Mammary epithelial cell (primary cell): ENCODE measurements at regions not wholly inside any gene's neighbourhood (a gene's known extent, or its start where the extent isn't known, plus 50 kb on each side); places are given as distances from the start of the nearest gene placed in this dataset.

Experiments used
- EZH2 ChIP-seq: IDR thresholded peaks from 2 replicates; pipeline ENCODE4 v1.6.1; 2012; ENCODE audit warnings: low read length, inconsistent platforms, borderline replicate concordance
- TF ChIP-seq, protein P1 (sequence below), 2 donors: IDR thresholded peaks in 1 of 2; conservative IDR thresholded peaks in 1 of 2; 2 replicates each; pipeline ENCODE4 v1.5.1; 2011 to 2012; ENCODE audit warnings: inconsistent platforms in 2 of 2, low read length in 2 of 2, mild to moderate bottlenecking in 2 of 2, control low read depth in 1 of 2, low read depth in 1 of 2; ENCODE audit not compliant: insufficient read depth in 1 of 2; ENCODE audit errors: extremely low read depth in 1 of 2

DNA sequence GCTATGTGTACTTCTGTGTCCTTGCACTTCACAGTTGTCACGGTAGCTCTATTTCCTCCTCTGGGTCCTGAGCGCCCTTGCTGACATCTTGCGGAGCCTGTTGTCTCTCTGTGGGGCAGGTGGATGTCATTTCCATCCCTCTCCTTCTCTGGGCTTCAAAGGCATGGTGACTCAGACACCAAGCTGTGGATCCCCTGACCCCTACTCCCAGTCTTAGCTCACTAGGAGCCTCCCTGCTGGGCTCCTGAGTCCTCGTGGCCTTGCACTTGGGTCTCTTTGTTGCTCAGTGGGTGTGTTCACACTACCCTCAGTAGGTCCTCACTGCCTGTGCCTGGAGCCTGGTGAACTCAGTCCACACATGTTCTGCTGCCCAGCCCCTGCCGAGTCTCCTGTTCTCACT is 100.3 kb upstream of the PAX2 start:
- TF ChIP-seq, protein P1, sequence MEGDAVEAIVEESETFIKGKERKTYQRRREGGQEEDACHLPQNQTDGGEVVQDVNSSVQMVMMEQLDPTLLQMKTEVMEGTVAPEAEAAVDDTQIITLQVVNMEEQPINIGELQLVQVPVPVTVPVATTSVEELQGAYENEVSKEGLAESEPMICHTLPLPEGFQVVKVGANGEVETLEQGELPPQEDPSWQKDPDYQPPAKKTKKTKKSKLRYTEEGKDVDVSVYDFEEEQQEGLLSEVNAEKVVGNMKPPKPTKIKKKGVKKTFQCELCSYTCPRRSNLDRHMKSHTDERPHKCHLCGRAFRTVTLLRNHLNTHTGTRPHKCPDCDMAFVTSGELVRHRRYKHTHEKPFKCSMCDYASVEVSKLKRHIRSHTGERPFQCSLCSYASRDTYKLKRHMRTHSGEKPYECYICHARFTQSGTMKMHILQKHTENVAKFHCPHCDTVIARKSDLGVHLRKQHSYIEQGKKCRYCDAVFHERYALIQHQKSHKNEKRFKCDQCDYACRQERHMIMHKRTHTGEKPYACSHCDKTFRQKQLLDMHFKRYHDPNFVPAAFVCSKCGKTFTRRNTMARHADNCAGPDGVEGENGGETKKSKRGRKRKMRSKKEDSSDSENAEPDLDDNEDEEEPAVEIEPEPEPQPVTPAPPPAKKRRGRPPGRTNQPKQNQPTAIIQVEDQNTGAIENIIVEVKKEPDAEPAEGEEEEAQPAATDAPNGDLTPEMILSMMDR (conservative IDR thresholded peaks at IDR 0.05 in 1 of 2, IDR thresholded peaks at IDR 0.05 in 1 of 2; ENCODE audit: extremely low read depth in 1 of 2, insufficient read depth in 1 of 2, low read depth in 1 of 2, low read length in 2 of 2): no peak
- TF ChIP-seq EZH2: no peak
